ENCODE measurements at regions not wholly inside any gene's neighbourhood (a gene's known extent, or its start where the extent isn't known, plus 50 kb on each side); places are given as distances from the start of the nearest gene placed in this dataset.

- intact Hi-C loops (cut with DNase I; ENCODE audit: low total_unique reads) = no loop called here
- no peaks in the 10 kb centered on the region for H3K36me3 ChIP-seq
- H3K9me3 ChIP-seq = no peaks in the 10 kb centered on the region
- no peaks in the 10 kb centered on the region for H3K27me3 ChIP-seq
- no peak overlapping the region for H3K4me3 ChIP-seq
- no peak overlapping the region for H3K27ac ChIP-seq
- H3K4me1 ChIP-seq = no peaks in the 10 kb centered on the region
- no peak for DNase-seq (ENCODE audit: low spot score in 2 of 2)
- TF ChIP-seq POLR2AphosphoS5 (IDR thresholded peaks at IDR 0.05) (no peak), CTCF (IDR thresholded peaks at IDR 0.05) (no peak), POLR2A (IDR thresholded peaks at IDR 0.05) (no peak)
These were observed 112.8 kb downstream of the C3orf38 start for GRCh38 chr3:88262527-88262926.

GRCh38 chr3:88263417-88264100 is 113.8 kb downstream of the C3orf38 start:
- no peaks in the 10 kb centered on the region for H3K9me3 ChIP-seq
- H3K27ac ChIP-seq = no peak overlapping the region
- intact Hi-C loops (cut with DNase I; ENCODE audit: low total_unique reads) = no loop called here
- no peaks in the 10 kb centered on the region for H3K4me1 ChIP-seq
- no peak for TF ChIP-seq POLR2AphosphoS5 (IDR thresholded peaks at IDR 0.05)
- TF ChIP-seq CTCF (IDR thresholded peaks at IDR 0.05) = no peak
- TF ChIP-seq POLR2A (IDR thresholded peaks at IDR 0.05) = no peak
- no peaks in the 10 kb centered on the region for H3K36me3 ChIP-seq
- H3K27me3 ChIP-seq = no peaks in the 10 kb centered on the region
- DNase-seq (ENCODE audit: low spot score in 2 of 2) = no peak
- H3K4me3 ChIP-seq = no peak overlapping the region

GRCh38 chr3:88267441-88267840 is 117.7 kb downstream of the C3orf38 start:
- Histone ChIP-seq H3K9me3 (no peaks in the 10 kb centered on the region), H3K27ac (no peak overlapping the region), H3K27me3 (no peaks in the 10 kb centered on the region), H3K4me3 (no peak overlapping the region), H3K4me1 (no peaks in the 10 kb centered on the region), H3K36me3 (no peaks in the 10 kb centered on the region)
- no peak for TF ChIP-seq POLR2A (IDR thresholded peaks at IDR 0.05)
- no peak for TF ChIP-seq CTCF (IDR thresholded peaks at IDR 0.05)
- no peak for TF ChIP-seq POLR2AphosphoS5 (IDR thresholded peaks at IDR 0.05)
- no peak for DNase-seq (ENCODE audit: low spot score in 2 of 2)
- intact Hi-C loops (cut with DNase I; ENCODE audit: low total_unique reads) = no loop called here

GRCh38 chr3:88267847-88268246 is 118.1 kb downstream of the C3orf38 start:
- TF ChIP-seq POLR2AphosphoS5 (IDR thresholded peaks at IDR 0.05) = no peak
- TF ChIP-seq POLR2A (IDR thresholded peaks at IDR 0.05) = no peak
- no peak for TF ChIP-seq CTCF (IDR thresholded peaks at IDR 0.05)
- H3K27ac ChIP-seq = no peak overlapping the region

GRCh38 chr3:88280326-88280725 is 130.6 kb downstream of the C3orf38 start:
- no peak for DNase-seq (ENCODE audit: low spot score in 2 of 2)
- no peak for TF ChIP-seq POLR2A (IDR thresholded peaks at IDR 0.05)
- no peak for TF ChIP-seq POLR2AphosphoS5 (IDR thresholded peaks at IDR 0.05)
- no peak for TF ChIP-seq CTCF (IDR thresholded peaks at IDR 0.05)
- H3K4me1 ChIP-seq = no peaks in the 10 kb centered on the region
- H3K9me3 ChIP-seq = no peaks in the 10 kb centered on the region
- H3K27ac ChIP-seq = no peak overlapping the region
- intact Hi-C loops (cut with DNase I; ENCODE audit: low total_unique reads) = no loop called here
- no peaks in the 10 kb centered on the region for H3K36me3 ChIP-seq
- no peak overlapping the region for H3K4me3 ChIP-seq
- no peaks in the 10 kb centered on the region for H3K27me3 ChIP-seq

More at GRCh38 chr3:88267847-88268246, 118.1 kb downstream of the C3orf38 start:
- Histone ChIP-seq H3K27me3 (no peaks in the 10 kb centered on the region), H3K4me1 (no peaks in the 10 kb centered on the region), H3K36me3 (no peaks in the 10 kb centered on the region), H3K4me3 (no peak overlapping the region), H3K9me3 (no peaks in the 10 kb centered on the region)
- no peak for DNase-seq (ENCODE audit: low spot score in 2 of 2)
- intact Hi-C loops (cut with DNase I; ENCODE audit: low total_unique reads) = no loop called here

All from breast epithelium (tissue), 4 donors.